H1 (cell line): ENCODE measurements at regions not wholly inside any gene's neighbourhood (a gene's known extent, or its start where the extent isn't known, plus 50 kb on each side); places are given as distances from the start of the nearest gene placed in this dataset.

Experiments used
- CTCF ChIA-PET: fragments of 300-600 bp; sonication (Branson Sonifier 250); formaldehyde crosslinking; loops from one replicate; lab custom pipeline; 2021; ENCODE audit not compliant: partially characterized antibody; lab: Charles Lee
- POLR2A ChIA-PET: fragments of 300-600 bp; sonication (Branson Sonifier 250); formaldehyde crosslinking; loops from one replicate; lab custom pipeline; 2021; ENCODE audit warnings: inconsistent platforms; ENCODE audit not compliant: partially characterized antibody; lab: Charles Lee
- DNase-seq, 2 experiments: peaks; one replicate each; pipeline versions ENCODE4 v3.0.0 to v3.0.0-alpha.2; 2010 to 2022; ENCODE audit warnings: low spot score in 2 of 2, low read depth in 1 of 2, mixed read lengths in 1 of 2
- FAIRE-seq: peaks from 2 replicates; lab custom pipeline; 2011; peaks lifted over from hg19 to GRCh38; lab: Jason Lieb, UNC
- H2AFZ ChIP-seq: 2 replicates; pipeline ENCODE4 v1.8.1; 2012; ENCODE audit warnings: low read length, inconsistent platforms
- H2AK5ac ChIP-seq: 2 replicates; pipeline ENCODE4 v1.6.1; 2013; ENCODE audit warnings: low read depth, low read length
- H2BK120ac ChIP-seq: replicated peaks from 2 replicates; pipeline ENCODE3; 2013; ENCODE audit warnings: low read depth, low read length, inconsistent platforms
- H2BK12ac ChIP-seq: 2 replicates; pipeline ENCODE4 v1.6.1; 2013; ENCODE audit warnings: low read depth, low read length
- H2BK15ac ChIP-seq: 2 replicates; pipeline ENCODE4 v1.6.1; 2013; ENCODE audit warnings: low read length
- H2BK20ac ChIP-seq: 2 replicates; pipeline ENCODE4 v1.6.1; 2013; ENCODE audit warnings: low read length
- H2BK5ac ChIP-seq: 2 replicates; pipeline ENCODE4 v1.6.1; 2013; ENCODE audit warnings: low read depth, low read length
- H3K14ac ChIP-seq: 2 replicates; pipeline ENCODE4 v1.6.1; 2013; ENCODE audit warnings: inconsistent platforms; ENCODE audit not compliant: insufficient read length
- H3K18ac ChIP-seq: 2 replicates; pipeline ENCODE4 v1.6.1; 2013; ENCODE audit warnings: low read length; ENCODE audit errors: extremely low read depth
- H3K23ac ChIP-seq: 2 replicates; pipeline ENCODE4 v1.6.1; 2013; ENCODE audit warnings: inconsistent platforms; ENCODE audit not compliant: insufficient read length
- H3K23me2 ChIP-seq: 2 replicates; pipeline ENCODE4 v1.6.1; 2013; ENCODE audit warnings: low read depth, low read length
- H3K27ac ChIP-seq: 2 replicates; pipeline ENCODE4 v1.6.1; 2011; ENCODE audit warnings: low read depth, low read length, inconsistent platforms
- H3K27me3 ChIP-seq, 4 experiments: replicated peaks in 1 of 4; 1 replicate in 1 of 4; 2 replicates in 3 of 4; pipeline versions ENCODE4 v1.6.1 to v1.8.1; 2011 to 2013; ENCODE audit warnings: low read length in 3 of 4, mild to moderate bottlenecking in 3 of 4, inconsistent platforms in 2 of 4, mixed read lengths in 2 of 4, moderate library complexity in 1 of 4; ENCODE audit not compliant: control insufficient read depth in 3 of 4, insufficient read depth in 3 of 4; ENCODE audit errors: extremely low read depth in 1 of 4
- H3K36me3 ChIP-seq, 4 experiments: 2 replicates each; pipeline versions ENCODE4 v1.6.1 to v1.8.1; 2011 to 2013; ENCODE audit warnings: mild to moderate bottlenecking in 4 of 4, low read length in 3 of 4, moderate library complexity in 2 of 4, control low read depth in 1 of 4, inconsistent platforms in 1 of 4; ENCODE audit not compliant: insufficient read depth in 4 of 4, control insufficient read depth in 2 of 4
- H3K4ac ChIP-seq: replicated peaks from 2 replicates; pipeline ENCODE3; 2013; ENCODE audit warnings: low read length, low read depth, mixed read lengths, inconsistent platforms; ENCODE audit not compliant: insufficient read length
- H3K4me1 ChIP-seq, 4 experiments: replicated peaks in 1 of 4; 1 replicate in 1 of 4; 2 replicates in 3 of 4; pipeline versions ENCODE4 v1.6.1 to v1.8.1; 2011 to 2013; ENCODE audit warnings: low read length in 3 of 4, inconsistent platforms in 2 of 4, mixed read lengths in 1 of 4; ENCODE audit not compliant: insufficient read depth in 4 of 4, control insufficient read depth in 3 of 4
- H3K4me2 ChIP-seq, 2 experiments: 2 replicates each; pipeline versions ENCODE4 v1.6.1 to v1.8.1; 2011 to 2013; ENCODE audit warnings: low read depth in 2 of 2, low read length in 2 of 2, control low read depth in 1 of 2, inconsistent platforms in 1 of 2, mild to moderate bottlenecking in 1 of 2; ENCODE audit not compliant: insufficient read depth in 1 of 2
- H3K4me3 ChIP-seq, 4 experiments: fragments of 200-600, 300-600 bp in 1 of 4; sonication (generic), shearing (Covaris generic), sonication (Bioruptor Twin) in 1 of 4; 2 replicates each; pipeline versions ENCODE4 v1.5.1 to v1.8.1; 2011 to 2016; ENCODE audit warnings: low read length in 4 of 4, low read depth in 3 of 4, control low read depth in 2 of 4, inconsistent platforms in 2 of 4, mild to moderate bottlenecking in 2 of 4, mixed read lengths in 1 of 4, moderate library complexity in 1 of 4; ENCODE audit not compliant: insufficient read depth in 2 of 4; ENCODE audit errors: extremely low read depth in 1 of 4
- H3K56ac ChIP-seq: replicated peaks from 2 replicates; pipeline ENCODE3; 2013; ENCODE audit warnings: low read depth, mild to moderate bottlenecking, mixed read lengths, low read length, inconsistent platforms; ENCODE audit not compliant: insufficient read length
- H3K79me1 ChIP-seq: 2 replicates; pipeline ENCODE4 v1.6.1; 2013; ENCODE audit warnings: low read depth, low read length, control low read depth
- H3K79me2 ChIP-seq, 2 experiments: 2 replicates each; pipeline versions ENCODE4 v1.6.1 to v1.8.1; 2012 to 2013; ENCODE audit warnings: low read length in 2 of 2, mild to moderate bottlenecking in 2 of 2, inconsistent platforms in 1 of 2; ENCODE audit not compliant: insufficient read depth in 2 of 2, control insufficient read depth in 1 of 2
- H3K9ac ChIP-seq, 4 experiments: replicated peaks in 1 of 4; 1 replicate in 1 of 4; 2 replicates in 3 of 4; pipeline versions ENCODE4 v1.6.1 to v1.8.1; 2011 to 2013; ENCODE audit warnings: low read depth in 3 of 4, low read length in 3 of 4, control low read depth in 2 of 4, mild to moderate bottlenecking in 2 of 4, moderate library complexity in 2 of 4, inconsistent platforms in 1 of 4; ENCODE audit errors: extremely low read depth in 1 of 4
- H3K9me3 ChIP-seq, 2 experiments: 2 replicates each; pipeline versions ENCODE4 v1.6.1 to v1.8.1; 2012 to 2013; ENCODE audit warnings: mild to moderate bottlenecking in 2 of 2, moderate library complexity in 2 of 2, control low read depth in 1 of 2, inconsistent platforms in 1 of 2, low read depth in 1 of 2, low read length in 1 of 2, mixed read lengths in 1 of 2; ENCODE audit not compliant: insufficient read depth in 2 of 2
- H4K20me1 ChIP-seq, 2 experiments: replicated peaks in 1 of 2; 2 replicates each; pipeline versions ENCODE3 to v1.8.1; 2011 to 2013; ENCODE audit warnings: inconsistent platforms in 2 of 2, low read length in 2 of 2, mild to moderate bottlenecking in 1 of 2; ENCODE audit not compliant: insufficient read depth in 2 of 2, control insufficient read depth in 1 of 2
- H4K5ac ChIP-seq: 2 replicates; pipeline ENCODE4 v1.6.1; 2013; ENCODE audit warnings: low read length, low read depth, mixed read lengths, inconsistent platforms; ENCODE audit not compliant: insufficient read length
- H4K8ac ChIP-seq: 2 replicates; pipeline ENCODE4 v1.8.0; 2013; ENCODE audit warnings: mild to moderate bottlenecking, moderate library complexity, low read length, inconsistent platforms; ENCODE audit not compliant: insufficient read depth; ENCODE audit errors: extremely low read depth
- H4K91ac ChIP-seq: replicated peaks from 2 replicates; pipeline ENCODE3; 2013; ENCODE audit warnings: low read length, mixed read lengths, inconsistent platforms; ENCODE audit not compliant: insufficient read length
- ATF2 ChIP-seq: IDR thresholded peaks from 2 replicates; pipeline ENCODE4 v1.6.1; 2012; ENCODE audit warnings: low read length, inconsistent platforms
- CBX8 ChIP-seq: fragments of 300-800, 300-1000 bp; sonication (generic); IDR thresholded peaks from 2 replicates; pipeline ENCODE4 v1.7.1; 2016; ENCODE audit warnings: low read depth, low read length, borderline replicate concordance
- CEBPB ChIP-seq: IDR thresholded peaks from 2 replicates; pipeline ENCODE4 v1.6.1; 2012; ENCODE audit warnings: low read depth, low read length
- CREB1 ChIP-seq: IDR thresholded peaks from 2 replicates; pipeline ENCODE4 v1.6.1; 2012; ENCODE audit warnings: inconsistent platforms
- EP300 ChIP-seq, 2 experiments: IDR thresholded peaks; 1 replicate in 1 of 2; 2 replicates in 1 of 2; pipeline ENCODE4 v1.6.1; 2011 to 2012; ENCODE audit warnings: low read depth in 2 of 2, low read length in 2 of 2, mild to moderate bottlenecking in 2 of 2, borderline replicate concordance in 1 of 2, inconsistent platforms in 1 of 2, moderate library complexity in 1 of 2
- FOSL1 ChIP-seq: IDR thresholded peaks from 2 replicates; pipeline ENCODE4 v1.6.1; 2011; ENCODE audit warnings: mild to moderate bottlenecking, low read depth, low read length, moderate library complexity; ENCODE audit not compliant: insufficient read depth
- JUN ChIP-seq: IDR thresholded peaks from 2 replicates; pipeline ENCODE4 v1.6.1; 2011; ENCODE audit warnings: low read depth, mild to moderate bottlenecking, improper control_type of control experiment, low read length
- JUND ChIP-seq: IDR thresholded peaks from 2 replicates; pipeline ENCODE4 v1.6.1; 2011; ENCODE audit warnings: mild to moderate bottlenecking, improper control_type of control experiment, low read length
- KDM1A ChIP-seq: fragments of 200-600, 300-600 bp; sonication (generic); IDR thresholded peaks from 2 replicates; pipeline ENCODE4 v1.7.1; 2016; ENCODE audit warnings: mild to moderate bottlenecking, low read length, borderline replicate concordance
- SP4 ChIP-seq: IDR thresholded peaks from 2 replicates; pipeline ENCODE4 v1.6.1; 2012; ENCODE audit warnings: low read length, inconsistent platforms
- SRF ChIP-seq: IDR thresholded peaks from 2 replicates; pipeline ENCODE4 v1.6.1; 2011; ENCODE audit warnings: mild to moderate bottlenecking, low read depth, low read length, moderate library complexity
- WGBS, 2 experiments: shearing (Covaris generic) in 1 of 2; methylation state at CpG; one replicate each; pipeline versions ENCODE4 v1.1.6 to v1.1.7; 2013 to 2015; ENCODE audit warnings: low lambda C conversion rate in 2 of 2, mixed read lengths in 2 of 2, inconsistent platforms in 1 of 2, low coverage in 1 of 2, missing lambda C conversion rate in 1 of 2; ENCODE audit not compliant: insufficient replicate concordance in 2 of 2, insufficient coverage in 1 of 2, insufficient read length in 1 of 2; ENCODE audit errors: extremely low coverage in 1 of 2, missing lambda C conversion rate in 1 of 2; 5-methylcytosine and 5-hydroxymethylcytosine counted together

GRCh38 chr1:30378991-30379581, 344.3 kb downstream of the MATN1 start:
- TF ChIP-seq JUN: no peak
- no peak for TF ChIP-seq CREB1
- no peak for TF ChIP-seq CEBPB
- TF ChIP-seq FOSL1: no peak
- TF ChIP-seq EP300 (IDR thresholded peaks at IDR 0.05; ENCODE audit: borderline replicate concordance in 1 of 2, low read depth in 2 of 2, low read length in 2 of 2): no peak
- no peak for TF ChIP-seq ATF2
- no peak for TF ChIP-seq SRF
- TF ChIP-seq KDM1A: no peak
- TF ChIP-seq SP4: no peak
- TF ChIP-seq JUND: no peak
- no peak for TF ChIP-seq CBX8
- Histone ChIP-seq H3K56ac (no peak overlapping the region), H3K23ac (no peak overlapping the region), H4K5ac (no peak overlapping the region), H3K4ac (no peak overlapping the region), H2AFZ (no peak overlapping the region), H3K27me3 (no peaks in the 10 kb centered on the region), H3K4me3 (no peak overlapping the region), H3K9ac (no peak overlapping the region), H2BK20ac (no peak overlapping the region), H2AK5ac (no peak overlapping the region), H3K9me3 (no peaks in the 10 kb centered on the region), H2BK5ac (no peak overlapping the region), H4K91ac (no peak overlapping the region), H4K8ac (0 out of 2 replicates have a peak overlapping the region, but pooled peaks have one; percentile 19), H3K27ac (no peak overlapping the region), H3K14ac (no peak overlapping the region), H3K23me2 (no peaks in the 10 kb centered on the region), H2BK120ac (no peak overlapping the region), H3K4me1 (peaks cover 0 to 2% (median under 1%) of the 10 kb centered on the region in 4 experiments; a peak in 2 of 7 replicates), H2BK12ac (no peak overlapping the region), H3K79me1 (no peaks in the 10 kb centered on the region), H3K36me3 (no peaks in the 10 kb centered on the region), H4K20me1 (no peaks in the 10 kb centered on the region), H3K4me2 (no peak overlapping the region), H2BK15ac (no peak overlapping the region), H3K79me2 (no peaks in the 10 kb centered on the region), H3K18ac (no peak overlapping the region)
- 80% methylated on average over 17 of the region's 18 CpGs; no CpG with 5 or more reads in 1 of the 2 experiments for WGBS, 2 experiments
- ChIA-PET CTCF (interaction anchor here (0.7 to 7.2 kb wide), 15 partner anchors 11 to 889 kb away, joined by 3 to 139 read pairs (median 6); no protein-coding TSS in a partner anchor), POLR2A (interaction anchor here (1.5 kb wide), 1 partner anchor 11 kb away, joined by 3 read pairs; no protein-coding TSS in a partner anchor)
- DNase-seq (no peak), FAIRE-seq (no peak)
